ENCODE measurements at regions not wholly inside any gene's neighbourhood (a gene's known extent, or its start where the extent isn't known, plus 50 kb on each side); places are given as distances from the start of the nearest gene placed in this dataset.

GRCh38 chr11:103631841-103632240 lies 404.6 kb upstream of the DDI1 start:
- TF ChIP-seq, protein P1, sequence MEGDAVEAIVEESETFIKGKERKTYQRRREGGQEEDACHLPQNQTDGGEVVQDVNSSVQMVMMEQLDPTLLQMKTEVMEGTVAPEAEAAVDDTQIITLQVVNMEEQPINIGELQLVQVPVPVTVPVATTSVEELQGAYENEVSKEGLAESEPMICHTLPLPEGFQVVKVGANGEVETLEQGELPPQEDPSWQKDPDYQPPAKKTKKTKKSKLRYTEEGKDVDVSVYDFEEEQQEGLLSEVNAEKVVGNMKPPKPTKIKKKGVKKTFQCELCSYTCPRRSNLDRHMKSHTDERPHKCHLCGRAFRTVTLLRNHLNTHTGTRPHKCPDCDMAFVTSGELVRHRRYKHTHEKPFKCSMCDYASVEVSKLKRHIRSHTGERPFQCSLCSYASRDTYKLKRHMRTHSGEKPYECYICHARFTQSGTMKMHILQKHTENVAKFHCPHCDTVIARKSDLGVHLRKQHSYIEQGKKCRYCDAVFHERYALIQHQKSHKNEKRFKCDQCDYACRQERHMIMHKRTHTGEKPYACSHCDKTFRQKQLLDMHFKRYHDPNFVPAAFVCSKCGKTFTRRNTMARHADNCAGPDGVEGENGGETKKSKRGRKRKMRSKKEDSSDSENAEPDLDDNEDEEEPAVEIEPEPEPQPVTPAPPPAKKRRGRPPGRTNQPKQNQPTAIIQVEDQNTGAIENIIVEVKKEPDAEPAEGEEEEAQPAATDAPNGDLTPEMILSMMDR (IDR thresholded peaks at IDR 0.05), result no peak
- TF ChIP-seq POLR2A (IDR thresholded peaks at IDR 0.05), result no peak

Measured in lower leg skin (tissue), 3 donors.